Activated CD4-positive, alpha-beta T cell treated with anti-CD3 and anti-CD28 coated beads, Interleukin-2, Interleukin-4, amounts not matched to agents 100 ng/mL and 50 ng/mL, durations not matched to agents 16 hours and 8 hours (primary cell): ENCODE measurements at regions not wholly inside any gene's neighbourhood (a gene's known extent, or its start where the extent isn't known, plus 50 kb on each side); places are given as distances from the start of the nearest gene placed in this dataset.
"Not testable (repeated sequence)": the region's sequence is repeated elsewhere in the genome, so short reads cannot be mapped to it uniquely, and the experiment has no call there.

Source experiments
- DNase-seq: peaks from one replicate; pipeline ENCODE4 v3.0.0-alpha.2; 2020; ENCODE audit warnings: low spot score

DNA sequence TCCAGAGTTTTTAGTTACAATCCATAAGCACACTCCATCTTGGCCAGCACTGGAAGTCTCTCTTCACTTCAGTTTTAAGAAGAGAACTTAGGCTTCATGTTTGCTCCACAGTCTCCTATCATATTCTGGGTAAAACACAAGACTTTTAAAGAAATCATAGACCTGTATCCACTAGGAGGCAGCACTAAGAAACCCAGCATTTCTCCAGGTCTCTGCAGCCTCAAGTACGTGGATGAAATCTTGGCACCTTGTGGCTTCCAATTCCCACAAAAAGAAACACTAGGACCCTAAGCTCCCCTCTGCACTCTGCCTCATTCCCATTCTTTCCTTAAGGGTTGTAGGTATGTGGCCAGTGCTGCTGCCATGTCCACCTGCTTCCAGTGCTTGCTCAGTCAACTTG, 367.3 kb upstream of the CASK start:
- no peak for DNase-seq

DNA sequence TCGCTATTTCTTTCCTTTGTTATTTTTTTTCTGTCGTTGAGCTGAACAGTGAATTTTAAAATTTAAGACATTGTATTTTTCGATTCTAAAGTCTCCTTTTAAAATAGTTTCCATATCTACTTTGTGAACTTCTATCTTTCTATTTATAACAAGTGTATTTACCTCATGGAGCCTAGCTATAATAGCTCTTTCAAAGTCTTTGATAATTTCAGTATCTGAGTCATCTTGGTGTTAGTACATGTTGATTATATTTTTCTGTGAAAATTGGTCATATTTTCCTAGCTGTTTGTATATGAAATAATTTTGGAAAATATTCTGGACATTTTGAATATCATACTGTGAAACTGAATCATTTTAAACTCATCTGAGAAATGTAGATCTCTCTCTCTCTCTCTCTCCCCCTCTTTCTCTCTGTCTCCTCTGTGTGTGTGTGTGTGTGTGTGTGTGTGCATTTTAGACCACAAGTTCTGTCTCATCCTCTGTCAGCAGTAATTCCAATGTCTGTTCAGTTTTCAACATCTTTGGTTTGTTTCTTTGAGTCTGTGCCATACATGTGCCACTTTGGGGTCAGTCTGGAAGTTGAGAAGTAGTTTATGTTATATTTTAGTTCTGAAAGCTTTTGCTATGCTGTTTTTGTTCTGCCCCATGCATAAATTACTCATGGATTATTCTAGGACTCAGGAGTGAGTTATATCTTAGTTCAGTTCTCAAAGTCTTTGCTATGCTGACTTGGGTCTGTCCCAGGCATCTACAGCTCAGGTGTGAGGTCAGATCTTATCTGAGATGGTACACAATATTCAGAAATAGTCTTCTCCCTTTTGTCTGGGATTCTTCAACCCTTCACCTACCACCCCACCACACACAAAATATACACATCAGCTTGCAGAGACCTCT, 366.4 kb upstream of the CASK start:
- no peak for DNase-seq

DNA sequence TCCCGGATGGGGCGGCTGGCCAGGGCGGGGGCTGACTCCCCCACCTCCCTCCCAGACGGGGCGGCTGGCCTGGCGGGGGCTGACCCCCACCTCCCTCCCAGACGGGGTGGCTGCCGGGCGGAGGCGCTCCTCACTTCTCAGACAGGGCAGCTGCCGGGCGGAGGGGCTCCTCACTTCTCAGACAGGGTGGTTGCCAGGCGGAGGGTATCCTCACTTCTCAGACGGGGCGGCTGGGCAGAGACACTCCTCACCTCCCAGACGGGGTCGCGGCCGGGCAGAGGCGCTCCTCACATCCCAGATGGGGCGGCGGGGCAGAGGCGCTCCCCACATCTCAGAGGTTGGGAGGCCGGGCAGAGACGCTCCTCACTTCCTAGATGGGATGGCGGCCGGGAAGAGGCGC, 362.3 kb upstream of the CASK start:
- DNase-seq, result not testable (repeated sequence)

DNA sequence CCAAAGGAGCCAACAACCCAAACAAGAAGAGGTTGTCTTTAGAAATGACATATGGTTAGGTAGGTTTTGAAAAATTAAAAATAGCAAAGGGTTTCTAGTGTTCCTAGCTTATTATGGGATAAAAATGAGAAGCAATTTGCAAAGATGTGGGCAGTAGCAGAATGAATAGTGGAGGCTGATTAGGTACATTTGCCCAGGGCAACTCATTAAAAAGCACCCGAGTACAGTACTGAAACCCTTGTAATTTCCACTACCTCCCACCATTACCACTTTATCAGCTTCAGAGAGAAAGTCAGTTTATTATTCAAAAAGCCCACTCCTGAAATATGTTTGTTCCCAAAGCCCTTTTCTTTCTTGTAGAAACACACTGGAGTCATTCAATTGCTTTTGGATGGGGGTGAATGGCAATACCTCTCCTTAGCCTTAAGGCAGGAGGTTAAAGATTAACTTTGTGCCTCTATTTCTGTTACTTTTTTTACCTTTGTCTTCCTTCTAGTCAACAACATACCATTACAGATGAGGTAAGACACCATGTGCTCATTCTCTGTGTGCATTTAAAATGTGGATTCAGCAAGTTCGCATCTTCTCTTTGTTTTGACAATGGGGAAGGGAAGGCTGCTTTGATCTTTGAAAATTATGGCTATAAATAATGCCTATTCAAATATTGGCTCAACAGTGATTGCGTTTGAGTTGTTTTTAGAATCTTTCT, 353.8 kb upstream of the CASK start:
- no peak for DNase-seq

DNA sequence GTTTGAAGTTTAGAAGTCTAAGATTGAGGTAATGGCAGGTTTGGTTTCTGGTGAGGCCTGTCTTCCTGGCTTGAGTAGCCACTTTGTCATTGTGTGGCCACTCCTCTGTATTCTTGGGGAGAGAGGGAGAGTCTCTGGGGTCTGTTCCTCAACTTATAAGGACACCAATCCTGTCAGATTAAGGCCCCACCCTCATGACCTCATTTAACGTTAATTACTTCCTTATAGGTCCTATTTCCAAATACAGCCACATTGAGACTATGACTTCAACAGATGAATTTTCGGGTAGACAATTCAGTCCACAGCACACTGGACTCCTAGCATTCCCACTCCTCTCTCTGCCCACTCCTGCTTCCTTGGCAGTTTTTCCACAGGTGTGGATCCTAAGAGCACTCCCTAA, 350.8 kb upstream of the CASK start:
- DNase-seq, result no peak

DNA sequence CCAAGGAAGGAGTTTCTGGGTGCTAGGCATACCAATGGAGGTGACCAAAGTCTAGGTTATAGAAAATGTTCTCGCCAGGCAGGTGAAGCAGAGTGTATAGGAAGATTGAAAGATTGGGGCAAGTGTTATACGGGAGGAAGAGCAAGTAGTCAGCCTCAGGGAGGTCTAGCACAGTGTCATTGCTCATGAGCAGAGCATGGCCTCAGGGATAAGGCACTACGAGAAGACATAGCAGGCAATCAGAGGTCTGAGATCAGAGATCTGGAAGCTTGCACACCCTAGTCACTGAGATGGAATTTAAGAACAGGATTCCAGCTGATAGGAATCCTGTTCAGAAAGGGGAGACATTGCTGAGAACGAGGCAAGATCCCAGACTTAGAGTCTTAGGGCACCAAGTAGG, 350.0 kb upstream of the CASK start:
- no peak for DNase-seq

DNA sequence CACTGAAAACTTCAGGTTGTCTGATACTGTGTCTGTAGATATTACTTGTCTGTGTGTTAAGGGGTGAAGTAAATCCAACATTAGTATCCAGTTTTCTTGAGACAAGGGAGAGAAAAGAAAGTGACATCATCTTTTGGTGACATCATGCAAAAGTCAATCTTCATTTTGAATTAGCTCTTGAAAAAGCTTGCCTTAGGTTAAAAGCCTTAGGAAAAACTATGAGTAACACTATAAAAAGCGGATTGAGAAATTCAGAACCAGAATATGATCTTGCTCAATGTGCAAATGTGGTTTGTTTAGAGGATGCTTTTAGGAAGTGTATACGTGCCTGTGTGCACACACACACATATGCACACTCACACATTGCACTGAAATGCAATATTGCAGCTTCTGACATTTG, 345.8 kb upstream of the CASK start:
- no peak for DNase-seq

DNA sequence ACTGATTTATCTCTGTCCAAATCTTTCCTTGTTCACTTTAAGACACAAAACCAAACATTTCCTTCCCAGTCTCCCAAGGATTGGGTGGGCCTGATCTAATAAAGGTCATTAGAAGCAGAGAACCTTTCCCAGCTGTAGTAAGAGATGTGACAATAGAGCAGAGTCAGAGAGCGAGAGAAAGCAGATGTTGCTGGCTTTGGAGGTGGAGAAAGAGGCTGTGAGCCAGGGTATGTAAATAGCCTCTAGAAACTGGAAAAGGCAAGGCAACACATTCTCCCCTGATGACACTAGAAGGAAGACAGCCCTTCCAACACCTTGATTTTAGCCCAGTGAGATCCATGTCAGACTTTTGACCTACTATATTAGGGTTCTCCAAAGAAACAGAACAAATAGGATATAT, 337.5 kb upstream of the CASK start:
- DNase-seq, result no peak

DNA sequence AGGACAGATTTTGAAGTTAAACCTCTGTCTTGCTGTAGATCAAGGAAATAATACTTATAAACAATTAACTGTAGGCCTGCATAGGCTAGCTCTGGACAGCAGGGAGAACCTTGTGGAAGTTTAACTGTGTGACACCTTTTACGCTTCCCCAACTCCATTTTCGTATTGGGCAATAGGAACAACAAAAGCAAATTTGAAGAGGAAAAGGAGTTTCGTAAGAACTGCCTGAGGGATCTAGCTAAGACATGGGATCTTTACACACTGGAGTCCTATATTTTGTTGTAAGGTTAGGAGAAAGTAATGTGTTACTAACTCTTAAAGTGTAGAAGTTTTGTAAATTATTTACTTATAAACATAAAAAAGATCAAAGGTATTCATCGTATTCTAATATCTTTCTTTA, 324.9 kb upstream of the CASK start:
- no peak for DNase-seq

DNA sequence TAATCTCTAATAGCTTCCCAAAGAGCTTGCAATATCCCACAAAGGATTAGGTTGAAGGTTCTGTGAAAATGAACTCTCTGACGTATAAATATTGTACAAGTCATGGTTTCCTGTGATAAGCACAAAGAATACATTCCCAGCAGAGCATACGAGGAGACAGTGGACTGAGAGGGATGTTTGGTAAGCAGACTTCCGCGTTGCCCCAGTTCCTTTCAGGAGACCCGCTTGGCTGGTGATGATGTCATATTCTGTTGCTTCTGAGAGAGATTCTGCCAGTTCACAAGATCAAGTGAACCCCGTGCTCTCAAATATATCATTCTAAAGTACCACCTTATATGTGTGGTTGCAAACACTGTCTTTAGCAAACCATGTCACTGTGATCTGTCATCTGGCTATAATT, 323.9 kb upstream of the CASK start:
- no peak for DNase-seq

DNA sequence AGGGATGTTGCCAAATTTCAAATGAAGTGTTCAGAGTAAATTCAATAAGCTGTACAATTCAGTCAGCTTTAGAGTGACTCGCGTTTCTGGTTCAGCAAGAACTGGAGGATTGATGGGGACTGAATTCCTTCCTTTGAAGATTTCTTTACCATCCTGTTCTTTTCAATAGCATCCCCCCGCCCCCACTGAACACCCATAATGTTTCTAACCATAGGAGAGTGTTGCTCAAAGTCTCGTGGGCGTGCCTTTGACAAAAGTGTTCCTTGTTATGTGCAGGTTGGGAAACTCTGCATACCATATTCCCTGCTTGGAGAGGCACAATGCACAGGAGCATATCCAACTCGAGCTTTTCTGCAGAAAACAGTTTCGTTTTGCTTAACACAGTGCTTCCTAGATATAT, 323.5 kb upstream of the CASK start:
- no peak for DNase-seq

DNA sequence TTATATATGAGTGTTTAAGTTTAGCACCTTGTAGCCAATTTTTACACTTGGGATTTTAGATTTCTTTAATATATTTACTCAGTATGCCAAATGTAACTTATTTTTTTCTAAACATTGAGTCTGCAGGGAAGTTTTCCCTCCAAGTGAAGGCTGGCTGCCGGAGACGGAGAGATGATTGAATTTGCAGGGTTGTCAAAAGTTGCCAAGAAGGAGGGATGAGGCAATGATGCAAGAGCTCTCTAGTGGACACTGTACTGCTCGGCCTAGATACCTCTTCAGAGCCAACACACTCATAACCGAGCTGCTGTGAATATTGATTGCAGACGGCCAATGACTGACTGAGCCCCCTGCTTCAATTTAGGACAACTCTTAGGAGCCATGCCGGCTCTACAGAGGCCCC, 318.6 kb upstream of the CASK start:
- no peak for DNase-seq

DNA sequence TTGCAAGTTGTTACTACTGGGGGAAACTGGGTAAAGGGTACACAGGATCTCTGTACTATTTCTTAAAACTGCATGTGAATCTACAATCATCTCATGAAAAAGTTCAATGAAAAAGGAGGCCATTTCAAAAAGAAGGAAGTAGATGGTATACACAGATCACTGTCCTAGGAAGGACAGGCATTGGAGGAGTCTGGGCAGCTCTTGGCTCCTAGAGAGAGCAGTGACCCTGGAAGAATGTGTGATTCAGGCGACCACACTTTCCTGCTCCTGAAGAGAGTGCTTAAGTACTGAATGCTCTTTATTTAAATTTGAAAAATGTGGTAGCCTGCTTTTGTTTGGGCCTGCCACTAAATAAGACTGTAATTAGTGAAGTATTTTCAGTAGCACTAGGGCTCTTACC, 318.1 kb upstream of the CASK start:
- DNase-seq, result no peak

DNA sequence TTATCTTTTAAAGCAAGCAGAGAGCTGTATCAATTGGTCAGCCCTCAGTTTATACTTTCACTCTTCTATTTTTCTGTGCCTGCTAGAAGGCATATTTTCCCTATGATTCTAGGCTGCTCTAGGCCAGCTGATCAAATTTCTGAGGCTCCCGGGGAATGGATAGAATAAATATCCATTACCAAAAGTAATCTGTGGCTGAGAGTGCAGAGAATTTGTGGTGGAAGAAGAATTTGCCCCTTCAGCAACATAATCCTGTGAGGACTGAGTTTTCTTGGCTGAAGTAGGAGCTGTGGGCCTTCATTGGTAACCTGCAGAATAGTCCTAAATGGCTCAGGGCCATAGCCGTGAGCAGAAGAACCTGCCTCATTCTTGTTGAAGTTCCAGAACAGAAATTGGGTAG, 314.6 kb upstream of the CASK start:
- no peak for DNase-seq

DNA sequence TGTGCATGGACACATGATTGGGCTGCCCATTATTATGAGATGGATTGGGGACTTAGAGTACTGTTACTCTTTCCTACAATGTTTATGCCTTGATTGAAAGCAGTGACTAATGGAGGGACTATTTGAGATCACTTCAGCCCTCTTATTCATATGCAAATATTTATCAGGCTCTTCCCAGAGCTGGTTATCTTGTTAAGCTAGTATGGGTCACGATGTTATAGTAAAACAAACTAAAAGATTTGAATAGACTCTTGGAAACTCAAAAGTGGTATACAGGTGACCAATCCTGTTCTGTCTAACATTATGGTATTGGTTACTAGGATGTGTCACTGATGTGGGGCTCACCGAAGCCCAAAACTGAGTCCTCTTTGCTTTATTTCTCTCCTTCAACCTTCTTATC, 306.2 kb upstream of the CASK start:
- no peak for DNase-seq

DNA sequence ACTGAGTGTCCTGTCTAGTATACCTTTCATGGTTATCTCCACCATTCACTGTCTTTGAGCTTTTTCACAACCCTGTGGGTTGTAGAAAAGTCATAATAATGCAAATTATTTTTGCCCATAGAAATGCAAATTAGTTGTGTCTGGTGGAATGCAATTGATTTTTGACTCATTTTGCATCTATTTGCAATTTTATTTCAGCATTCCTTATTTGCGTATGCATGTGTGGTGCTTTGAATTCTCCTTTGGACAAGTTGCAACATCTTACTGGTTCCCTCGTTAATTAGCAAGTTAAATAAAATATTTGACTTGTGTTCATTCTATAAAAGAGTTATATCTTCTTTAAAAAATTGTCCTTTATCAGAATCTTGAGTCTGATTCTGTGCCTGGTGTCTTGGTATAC, 297.3 kb upstream of the CASK start:
- no peak for DNase-seq

DNA sequence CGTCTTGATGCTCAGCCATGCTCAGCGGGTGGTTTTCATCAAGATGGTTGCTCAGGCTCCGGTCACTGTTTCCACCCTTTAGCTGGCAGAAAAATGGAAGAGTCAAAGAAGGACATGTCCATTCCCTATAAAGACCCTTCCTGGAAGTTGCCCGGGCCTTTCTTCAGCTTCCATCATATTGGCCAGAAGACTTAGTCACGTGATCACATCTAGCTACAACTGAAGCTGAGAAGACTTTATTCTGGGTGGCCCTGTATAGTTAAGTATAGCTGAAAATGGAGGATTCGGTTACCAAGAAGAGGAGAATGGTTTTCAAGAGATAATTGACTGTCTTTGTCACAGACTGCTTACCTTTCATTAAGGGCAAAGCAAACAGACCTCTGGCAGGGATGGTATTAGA, 296.7 kb upstream of the CASK start:
- DNase-seq, result no peak

DNA sequence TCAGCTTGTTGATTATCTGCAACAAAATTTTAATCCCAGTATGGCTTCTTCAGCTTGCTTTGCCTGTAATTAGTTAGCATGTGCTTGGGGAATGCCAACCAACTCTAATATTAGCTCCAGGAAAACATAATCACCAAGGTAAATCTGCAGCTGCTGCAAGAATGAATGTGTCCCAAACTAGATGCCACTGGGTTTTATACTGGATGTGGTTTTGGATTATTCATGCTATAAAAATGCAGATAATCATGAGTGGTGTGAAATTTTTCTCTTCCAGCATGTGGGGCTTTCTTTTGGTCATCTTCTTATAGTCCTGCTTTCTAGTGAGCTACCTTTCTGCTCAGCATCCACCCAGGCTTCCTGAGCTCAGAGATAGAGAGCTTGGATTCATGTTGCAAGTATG, 295.9 kb upstream of the CASK start:
- no peak for DNase-seq

DNA sequence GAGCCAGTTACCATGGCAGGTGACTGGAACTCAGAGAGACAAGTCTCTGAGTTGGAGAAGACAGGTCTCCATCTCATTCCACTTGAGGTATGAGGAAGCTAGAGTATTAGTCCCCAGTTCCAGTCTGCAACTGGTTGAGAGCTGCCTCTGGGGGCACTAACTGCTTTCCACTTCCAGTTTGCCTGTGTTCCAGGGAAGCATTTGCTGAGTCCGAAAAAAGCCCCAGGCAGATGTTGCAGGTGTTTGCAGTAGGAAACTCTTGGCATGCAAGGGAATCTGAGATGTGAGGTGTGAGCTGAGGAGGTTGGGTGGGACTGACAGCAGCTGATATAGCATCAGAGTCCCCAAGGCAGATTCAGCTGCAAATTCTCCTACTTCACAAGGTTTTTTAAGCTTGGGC, 272.2 kb upstream of the CASK start:
- DNase-seq, result no peak

DNA sequence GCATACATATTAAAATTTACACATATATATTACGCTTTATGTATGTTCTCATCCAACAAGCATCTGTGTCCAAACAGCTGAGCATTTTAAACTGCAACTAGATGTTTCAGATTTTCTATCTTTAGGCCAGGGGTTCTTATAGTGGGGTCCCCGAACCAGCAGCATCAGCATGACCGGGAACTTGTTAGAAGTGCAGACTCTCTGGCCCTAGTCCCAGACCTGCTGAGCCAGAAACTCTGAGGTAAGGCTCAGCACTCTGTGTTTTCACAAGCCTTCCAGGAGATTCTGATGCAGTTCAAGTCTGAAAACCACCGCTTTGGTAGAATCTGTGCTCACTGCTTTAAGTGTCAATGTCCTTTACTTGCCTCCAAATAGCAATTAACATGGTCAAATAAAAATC, 266.2 kb upstream of the CASK start:
- DNase-seq, result no peak

DNA sequence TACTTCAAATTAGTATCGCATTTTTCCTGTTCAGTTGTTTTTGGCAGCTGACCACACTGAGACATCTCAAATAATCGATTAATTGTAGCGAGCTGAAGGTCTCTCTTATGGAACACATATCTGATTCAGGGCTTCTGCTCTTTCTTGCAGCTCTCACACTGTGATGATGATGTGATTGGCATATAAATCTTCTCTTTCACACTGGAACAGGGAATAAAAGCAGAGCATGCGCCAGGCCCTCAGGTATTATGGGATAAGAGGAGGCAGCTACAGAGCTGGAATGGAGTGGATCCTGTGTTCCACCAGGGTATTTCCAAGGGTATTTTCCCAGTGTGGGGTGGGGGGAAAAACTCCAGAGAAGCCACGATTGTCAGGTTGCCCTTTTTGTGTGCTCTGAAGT, 265.4 kb upstream of the CASK start:
- DNase-seq, result no peak

DNA sequence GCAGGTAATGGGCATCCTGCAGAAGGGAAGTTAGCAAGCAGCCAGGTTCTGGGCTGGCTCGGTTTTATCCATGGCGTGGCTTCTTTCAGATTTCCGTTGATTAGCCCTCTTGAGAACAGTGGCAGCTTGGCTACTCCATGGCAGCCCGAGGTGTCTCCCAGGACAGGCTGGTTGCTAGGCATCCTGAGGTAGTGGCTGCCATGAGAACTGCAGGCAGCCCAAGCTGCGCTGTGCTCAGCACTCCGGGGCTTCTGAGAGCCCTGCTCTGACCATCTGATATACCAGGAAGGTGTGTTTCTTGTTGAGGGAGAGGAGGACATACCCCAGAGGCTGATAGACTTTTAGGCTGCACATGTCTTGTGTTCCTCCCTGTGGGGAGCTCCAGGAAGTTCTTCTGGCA, 253.4 kb upstream of the CASK start:
- DNase-seq, result no peak

DNA sequence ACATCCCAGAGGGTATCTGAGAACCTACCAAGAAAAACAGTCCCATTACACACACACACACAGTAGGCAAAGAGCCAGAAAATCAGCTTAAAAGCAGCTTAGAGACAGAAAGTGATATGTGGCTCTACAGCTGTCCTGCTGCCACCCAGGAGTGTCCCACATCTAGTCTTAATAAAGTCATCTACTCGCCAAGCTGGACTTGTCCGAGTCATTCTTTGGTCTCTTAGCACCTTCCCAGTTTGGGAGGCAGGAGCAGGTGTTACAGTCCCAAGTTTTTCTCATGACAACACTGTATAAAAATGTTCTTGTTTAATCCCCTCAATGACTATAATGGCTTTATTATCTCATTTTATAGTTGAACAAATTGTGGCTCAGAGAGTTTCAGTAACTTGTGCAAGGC, 252.5 kb upstream of the CASK start:
- no peak for DNase-seq

DNA sequence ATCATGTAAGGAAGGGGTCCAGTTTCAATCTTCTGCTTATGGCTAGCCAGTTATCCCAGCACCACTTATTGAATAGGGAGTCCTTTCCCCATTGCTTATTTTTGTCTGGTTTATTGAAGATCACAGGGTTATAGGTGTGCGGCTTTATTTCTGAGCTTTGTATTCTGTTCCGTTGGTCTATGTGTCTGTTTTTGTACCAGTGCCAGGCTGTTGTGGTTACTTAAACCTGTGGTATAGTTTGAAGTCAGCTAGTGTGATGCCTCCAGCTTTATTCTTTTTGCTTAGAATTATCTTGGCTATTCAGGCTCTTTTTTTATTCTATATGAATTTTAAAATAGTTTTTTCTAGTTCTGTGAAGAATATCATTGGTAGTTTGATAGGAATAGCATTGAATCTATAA, 234.6 kb upstream of the CASK start:
- not testable (repeated sequence) for DNase-seq
